ENCODE measurements at regions not wholly inside any gene's neighbourhood (a gene's known extent, or its start where the extent isn't known, plus 50 kb on each side); places are given as distances from the start of the nearest gene placed in this dataset.

- TF ChIP-seq, protein P1, sequence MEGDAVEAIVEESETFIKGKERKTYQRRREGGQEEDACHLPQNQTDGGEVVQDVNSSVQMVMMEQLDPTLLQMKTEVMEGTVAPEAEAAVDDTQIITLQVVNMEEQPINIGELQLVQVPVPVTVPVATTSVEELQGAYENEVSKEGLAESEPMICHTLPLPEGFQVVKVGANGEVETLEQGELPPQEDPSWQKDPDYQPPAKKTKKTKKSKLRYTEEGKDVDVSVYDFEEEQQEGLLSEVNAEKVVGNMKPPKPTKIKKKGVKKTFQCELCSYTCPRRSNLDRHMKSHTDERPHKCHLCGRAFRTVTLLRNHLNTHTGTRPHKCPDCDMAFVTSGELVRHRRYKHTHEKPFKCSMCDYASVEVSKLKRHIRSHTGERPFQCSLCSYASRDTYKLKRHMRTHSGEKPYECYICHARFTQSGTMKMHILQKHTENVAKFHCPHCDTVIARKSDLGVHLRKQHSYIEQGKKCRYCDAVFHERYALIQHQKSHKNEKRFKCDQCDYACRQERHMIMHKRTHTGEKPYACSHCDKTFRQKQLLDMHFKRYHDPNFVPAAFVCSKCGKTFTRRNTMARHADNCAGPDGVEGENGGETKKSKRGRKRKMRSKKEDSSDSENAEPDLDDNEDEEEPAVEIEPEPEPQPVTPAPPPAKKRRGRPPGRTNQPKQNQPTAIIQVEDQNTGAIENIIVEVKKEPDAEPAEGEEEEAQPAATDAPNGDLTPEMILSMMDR (IDR thresholded peaks at IDR 0.05; ENCODE audit: insufficient read depth, low read length, missing control alignments) = no peak
These were observed 196.7 kb downstream of the CYB561 start for GRCh38 chr17:63249256-63250004.

DNA sequence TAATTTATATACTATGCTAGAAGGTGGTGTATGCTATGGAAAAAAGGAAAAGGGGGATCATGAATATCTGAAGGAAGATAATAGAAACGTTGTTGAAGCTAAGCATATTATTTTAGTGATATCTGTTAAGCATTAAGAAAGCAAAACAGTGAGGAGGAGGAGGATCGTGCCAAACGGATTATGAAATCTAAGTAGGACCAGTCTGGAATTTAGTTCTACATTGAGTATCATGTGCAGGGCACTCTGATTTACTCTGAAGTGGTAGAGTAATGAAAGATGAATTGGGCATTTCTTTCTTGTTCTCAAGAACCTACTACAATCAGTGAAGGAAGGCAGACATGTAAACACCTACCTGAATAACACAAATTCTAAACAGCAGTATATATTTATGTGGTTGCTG is 195.3 kb downstream of the CYB561 start:
- H3K4me3 ChIP-seq (ENCODE audit: low read depth, low read length) = no peak overlapping the region
- ChIA-PET CTCF (no interaction called here), POLR2A (no interaction called here)
- TF ChIP-seq, protein P1 (IDR thresholded peaks at IDR 0.05; ENCODE audit: insufficient read depth, low read length, missing control alignments) = no peak
- no peak for DNase-seq (ENCODE audit: low read depth, low spot score)

More at GRCh38 chr17:63249256-63250004, 196.7 kb downstream of the CYB561 start:
- POLR2A ChIA-PET = no interaction called here
- CTCF ChIA-PET = interaction anchor here (0.9 to 1.2 kb wide), 2 partner anchors 9 to 167 kb away, joined by 3 to 4 read pairs; no protein-coding TSS in a partner anchor
- no peak for DNase-seq (ENCODE audit: low read depth, low spot score)
- no peak overlapping the region for H3K4me3 ChIP-seq (ENCODE audit: low read depth, low read length)

DNA sequence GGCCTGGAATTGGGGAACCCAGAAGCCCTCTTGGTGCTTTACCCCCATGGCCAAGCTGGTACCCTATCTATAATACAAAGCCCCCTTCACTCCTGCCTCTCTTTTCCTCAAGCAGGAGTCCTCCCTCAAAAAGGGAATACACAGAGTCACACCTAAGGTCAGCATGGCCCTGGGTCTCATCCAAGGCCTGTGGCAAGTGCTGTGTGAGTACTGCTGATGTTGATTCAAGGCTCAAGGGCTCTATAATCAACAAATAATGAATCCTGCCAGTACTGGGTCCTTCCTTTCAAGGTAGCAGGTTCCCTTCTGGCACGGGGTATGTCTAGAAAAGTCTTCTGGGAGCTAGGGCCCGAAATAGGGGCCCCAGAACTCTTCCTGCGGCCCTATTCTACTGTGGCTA is 187.3 kb downstream of the CYB561 start:
- CTCF ChIA-PET = no interaction called here

DNA sequence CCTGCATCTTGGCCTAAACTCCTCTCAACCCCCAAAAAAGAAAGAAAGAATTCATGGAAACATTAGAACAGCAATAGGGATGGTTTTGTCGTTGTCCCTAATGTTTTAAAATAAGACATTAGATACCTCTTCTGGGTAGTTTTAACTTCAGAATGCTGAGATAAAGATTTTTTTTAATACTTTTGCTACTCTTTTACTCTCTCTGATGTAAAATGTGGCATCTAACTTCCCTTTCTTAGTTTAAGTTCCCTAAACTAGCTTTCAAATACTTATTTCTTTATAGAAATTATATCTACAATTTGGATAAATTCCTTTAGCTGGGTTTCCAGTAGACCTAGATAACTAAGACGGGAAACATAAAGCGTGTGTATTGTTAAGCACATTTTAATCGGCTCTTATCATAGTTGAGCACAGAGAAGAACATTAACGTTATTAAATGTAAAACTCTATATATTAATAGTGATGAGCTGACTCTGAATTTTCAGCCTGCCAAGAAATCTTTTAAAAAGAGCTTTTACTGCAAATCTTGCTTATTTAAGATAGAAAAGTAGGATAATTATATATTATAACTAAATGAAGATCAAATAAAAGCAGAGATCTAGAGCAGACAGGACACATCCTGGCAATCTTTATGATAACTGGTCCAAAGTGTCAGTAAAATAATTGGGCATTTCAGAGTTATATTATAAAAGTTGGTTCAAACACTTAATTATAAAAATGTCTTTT is 183.2 kb downstream of the CYB561 start:
- TF ChIP-seq, protein P1 (IDR thresholded peaks at IDR 0.05; ENCODE audit: insufficient read depth, low read length, missing control alignments) = no peak
- no peak overlapping the region for H3K4me3 ChIP-seq (ENCODE audit: low read depth, low read length)
- ChIA-PET POLR2A (no interaction called here), CTCF (interaction anchor here (0.6 to 1.6 kb wide), 3 partner anchors 10 to 181 kb away, joined by 3 to 5 read pairs (median 3); no protein-coding TSS in a partner anchor)
- DNase-seq (ENCODE audit: low read depth, low spot score) = no peak

More for the DNA sequence above, 187.3 kb downstream of the CYB561 start:
- TF ChIP-seq, protein P1 (IDR thresholded peaks at IDR 0.05; ENCODE audit: insufficient read depth, low read length, missing control alignments) = no peak
- POLR2A ChIA-PET = no interaction called here
- DNase-seq (ENCODE audit: low read depth, low spot score) = no peak
- H3K4me3 ChIP-seq (ENCODE audit: low read depth, low read length) = no peak overlapping the region

- TF ChIP-seq, protein P1 (IDR thresholded peaks at IDR 0.05; ENCODE audit: insufficient read depth, low read length, missing control alignments) = no peak
- no peak for DNase-seq (ENCODE audit: low read depth, low spot score)
- POLR2A ChIA-PET = no interaction called here
- CTCF ChIA-PET = no interaction called here
- H3K4me3 ChIP-seq (ENCODE audit: low read depth, low read length) = no peak overlapping the region
These were observed 180.6 kb downstream of the CYB561 start for GRCh38 chr17:63265526-63265925.

DNA sequence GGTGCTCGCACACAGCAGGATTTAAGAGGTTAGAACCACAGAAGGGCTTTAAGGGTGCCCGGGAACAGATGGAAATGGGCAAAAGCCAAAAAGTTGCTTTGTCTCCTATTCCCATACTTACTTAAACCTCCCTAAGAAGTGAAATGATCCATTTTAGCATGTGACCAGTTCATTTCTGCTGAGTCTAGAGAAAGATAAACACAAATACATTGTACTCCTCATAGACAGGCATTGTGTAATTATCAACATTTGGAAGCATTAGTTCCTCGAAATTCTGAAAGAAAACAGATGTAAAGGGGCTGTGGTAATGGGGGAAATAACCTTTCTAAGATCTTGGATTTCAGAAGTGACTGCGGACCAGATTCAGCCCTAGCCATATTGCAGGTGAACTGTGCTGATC is 178.3 kb downstream of the CYB561 start:
- POLR2A ChIA-PET = no interaction called here
- no peak overlapping the region for H3K4me3 ChIP-seq (ENCODE audit: low read depth, low read length)
- CTCF ChIA-PET = no interaction called here
- TF ChIP-seq, protein P1 (IDR thresholded peaks at IDR 0.05; ENCODE audit: insufficient read depth, low read length, missing control alignments) = no peak
- no peak for DNase-seq (ENCODE audit: low read depth, low spot score)

All from AG04449 (cell line).